WTC11 (cell line): ENCODE measurements at regions not wholly inside any gene's neighbourhood (a gene's known extent, or its start where the extent isn't known, plus 50 kb on each side); places are given as distances from the start of the nearest gene placed in this dataset.

Experiments
- ATAC-seq: fragments of 200-7000 bp; cut with Tn5 transposase; 2 replicates; pipeline ENCODE4 v1.10.0; 2021; ENCODE audit warnings: mild to moderate bottlenecking, moderate library complexity
- CTCF ChIA-PET: fragments of 300-600 bp; sonication (Branson Sonifier 250); formaldehyde crosslinking; loops from one replicate; lab custom pipeline; 2021; ENCODE audit warnings: antibody characterized with exemption; lab: Charles Lee
- POLR2A ChIA-PET: fragments of 350-600 bp; sonication (Branson Sonifier 250); formaldehyde crosslinking; loops from one replicate; lab custom pipeline; 2021; ENCODE audit warnings: antibody characterized with exemption; lab: Charles Lee
- DNase-seq: peaks from one replicate; pipeline ENCODE4 v3.0.0; 2021; ENCODE audit warnings: low spot score
- H3K27ac Mint-ChIP-seq: 2 replicates; pipeline ENCODE4 v1.8.0; 2021; ENCODE audit warnings: mixed read lengths
- H3K27me3 Mint-ChIP-seq: 2 replicates; pipeline ENCODE4 v1.8.0; 2021; ENCODE audit warnings: low read depth, mild to moderate bottlenecking, moderate library complexity, mixed read lengths
- H3K36me3 Mint-ChIP-seq: 2 replicates; pipeline ENCODE4 v1.8.0; 2021; ENCODE audit warnings: mixed read lengths
- H3K4me1 Mint-ChIP-seq: 2 replicates; pipeline ENCODE4 v1.8.0; 2022; ENCODE audit warnings: mixed read lengths
- H3K4me3 Mint-ChIP-seq: 2 replicates; pipeline ENCODE4 v1.8.0; 2021; ENCODE audit warnings: mild to moderate bottlenecking, moderate library complexity, mixed read lengths
- H3K9me3 Mint-ChIP-seq: 2 replicates; pipeline ENCODE4 v1.8.0; 2021; ENCODE audit warnings: mixed read lengths
- ATF2 ChIP-seq: sonication (generic); formaldehyde crosslinking; IDR thresholded peaks from 2 replicates; pipeline ENCODE4 v1.8.1; 2022; ENCODE audit warnings: low read depth, missing genetic modification reagents, borderline replicate concordance
- CBFB ChIP-seq: sonication (generic); formaldehyde crosslinking; IDR thresholded peaks from 2 replicates; pipeline ENCODE4 v1.8.1; 2022; ENCODE audit warnings: mild to moderate bottlenecking, low read depth, missing genetic modification reagents
- CDX4 ChIP-seq: fragments of 250-450 bp; sonication (Bioruptor Pico); IDR thresholded peaks from 2 replicates; pipeline ENCODE4 v1.9.0; 2021; ENCODE audit warnings: moderate library complexity, mild to moderate bottlenecking, inconsistent platforms, borderline replicate concordance
- CTCF ChIP-seq: fragments of 200-600 bp; IDR thresholded peaks from 2 replicates; pipeline ENCODE4 v1.8.0; 2022; ENCODE audit warnings: antibody characterized with exemption
- ELF4 ChIP-seq: sonication (generic); formaldehyde crosslinking; IDR thresholded peaks from 2 replicates; pipeline ENCODE4 v1.8.1; 2022; ENCODE audit warnings: low read depth, mild to moderate bottlenecking, moderate library complexity, missing genetic modification reagents
- GTF2I ChIP-seq: fragments of 250-450 bp; sonication (Bioruptor Pico); conservative IDR thresholded peaks from 2 replicates; pipeline ENCODE4 v1.4.0; 2021; ENCODE audit warnings: mild to moderate bottlenecking
- HMGXB4 ChIP-seq: sonication (generic); formaldehyde crosslinking; IDR thresholded peaks from 2 replicates; pipeline ENCODE4 v1.8.1; 2023; ENCODE audit warnings: mild to moderate bottlenecking, moderate library complexity, missing genetic modification reagents
- MXD4 ChIP-seq: fragments of 250-450 bp; sonication (Bioruptor Pico); IDR thresholded peaks from 2 replicates; pipeline ENCODE4 v1.8.0; 2021; ENCODE audit warnings: mild to moderate bottlenecking, moderate library complexity, borderline replicate concordance
- PREB ChIP-seq: sonication (generic); formaldehyde crosslinking; IDR thresholded peaks from 2 replicates; pipeline ENCODE4 v1.8.1; 2022; ENCODE audit warnings: mild to moderate bottlenecking, missing genetic modification reagents, moderate library complexity, borderline replicate concordance
- ZBTB43 ChIP-seq: sonication (generic); formaldehyde crosslinking; IDR thresholded peaks from 2 replicates; pipeline ENCODE4 v1.8.1; 2023; ENCODE audit warnings: mild to moderate bottlenecking, missing genetic modification reagents
- ZNF317 ChIP-seq: sonication (generic); formaldehyde crosslinking; IDR thresholded peaks from 2 replicates; pipeline ENCODE4 v1.8.1; 2023; ENCODE audit warnings: low read depth, mild to moderate bottlenecking, moderate library complexity, missing genetic modification reagents, borderline replicate concordance
- ZNF532 ChIP-seq: fragments of 250-450 bp; sonication (Bioruptor Pico); IDR thresholded peaks from 2 replicates; pipeline ENCODE4 v1.9.0; 2021; ENCODE audit warnings: mild to moderate bottlenecking, borderline replicate concordance

GRCh38 chr5:105739732-105740131 lies 1931.0 kb downstream of the EFNA5 start (continued):
- no peak for TF ChIP-seq ZNF532 (CRISPR knock-in tag)
- TF ChIP-seq MXD4 = no peak
- no peak for TF ChIP-seq CDX4
- no peak for TF ChIP-seq ELF4 (CRISPR knock-in tag)
- TF ChIP-seq ZBTB43 (CRISPR knock-in tag) = no peak
- TF ChIP-seq HMGXB4 (CRISPR knock-in tag) = no peak
- TF ChIP-seq PREB = no peak

GRCh38 chr5:105735704-105736103 lies 1935.0 kb downstream of the EFNA5 start:
- no peaks in the 10 kb centered on the region for H3K9me3 Mint-ChIP-seq
- peaks cover 5% of the 10 kb centered on the region for H3K4me1 Mint-ChIP-seq
- H3K36me3 Mint-ChIP-seq = no peaks in the 10 kb centered on the region
- TF ChIP-seq CTCF (no peak), ZNF317 (CRISPR knock-in tag) (no peak), ATF2 (no peak), CBFB (no peak), GTF2I (no peak)
- ATAC-seq (no peak), DNase-seq (no peak)
- CTCF ChIA-PET = no interaction called here
- H3K4me3 Mint-ChIP-seq = no peak overlapping the region
- no peaks in the 10 kb centered on the region for H3K27me3 Mint-ChIP-seq
- no peak overlapping the region for H3K27ac Mint-ChIP-seq
- POLR2A ChIA-PET = no interaction called here
